ENCODE measurements at regions not wholly inside any gene's neighbourhood (a gene's known extent, or its start where the extent isn't known, plus 50 kb on each side); places are given as distances from the start of the nearest gene placed in this dataset.
"Not testable (repeated sequence)": the region's sequence is repeated elsewhere in the genome, so short reads cannot be mapped to it uniquely, and the experiment has no call there.

GRCh38 chrX:42832764-42833549, 55.0 kb upstream of the PPP1R2C start:
- in situ Hi-C loops (cut with HindIII; ENCODE audit: low pct_unique_long_range_greater_than_20kb, low sequenced_read_pairs): no loop called here
- no peak for DNase-seq (ENCODE audit: low read depth)

DNA sequence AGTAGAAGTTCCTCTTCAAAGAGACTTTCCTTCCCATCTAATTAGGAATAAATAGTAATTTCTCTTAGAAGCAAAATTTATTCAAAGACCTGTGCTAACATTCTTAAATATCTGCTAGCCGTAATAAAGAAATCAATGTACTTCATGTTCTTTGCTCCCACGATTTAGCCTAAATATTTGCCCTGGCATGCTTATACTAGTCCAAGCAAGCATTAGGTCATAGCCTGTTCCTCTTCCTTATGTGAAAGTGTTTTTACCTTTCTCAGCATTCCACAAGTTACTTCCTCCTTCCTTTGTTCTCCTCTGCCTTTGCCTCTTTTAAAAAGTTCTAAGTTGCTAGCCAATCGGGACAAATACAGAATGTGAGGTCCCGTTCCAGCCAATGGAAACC, 55.6 kb upstream of the PPP1R2C start:
- DNase-seq (ENCODE audit: low read depth); in situ Hi-C loops (cut with HindIII; ENCODE audit: low pct_unique_long_range_greater_than_20kb, low sequenced_read_pairs): not testable (repeated sequence)

DNA sequence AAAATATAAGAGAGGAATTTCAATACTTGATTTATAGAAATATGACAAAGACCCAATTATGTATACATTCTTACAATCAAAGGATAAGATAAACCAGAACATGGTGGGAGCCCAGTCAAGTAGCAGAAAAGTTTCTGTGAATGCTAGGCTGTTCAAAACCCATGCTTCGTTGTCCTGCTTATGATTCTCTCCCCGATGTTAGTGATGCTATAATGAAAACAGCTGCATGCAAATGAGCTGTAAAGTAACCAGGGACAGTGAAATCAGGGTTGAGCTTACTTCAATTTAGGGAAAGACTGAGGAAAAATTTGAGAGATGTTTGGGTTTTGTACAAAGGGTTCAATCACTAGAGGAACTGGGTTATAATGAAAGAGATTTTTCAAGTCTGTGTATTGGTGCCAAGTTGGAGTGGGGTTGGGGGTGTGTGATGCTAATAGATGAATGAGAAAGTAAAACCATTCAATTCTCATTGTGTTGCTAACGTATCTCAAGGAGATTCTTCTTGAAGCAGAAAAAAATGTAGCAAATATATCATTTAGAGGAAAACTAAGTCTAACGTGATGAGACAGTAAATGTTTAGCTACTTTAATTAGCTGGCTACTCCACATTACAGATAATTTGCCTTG, 59.3 kb upstream of the PPP1R2C start:
- in situ Hi-C loops (cut with HindIII; ENCODE audit: low pct_unique_long_range_greater_than_20kb, low sequenced_read_pairs): no loop called here
- no peak for DNase-seq (ENCODE audit: low read depth)

GRCh38 chrX:42837747-42838146, 59.8 kb upstream of the PPP1R2C start:
- DNase-seq (ENCODE audit: low read depth): no peak
- in situ Hi-C loops (cut with HindIII; ENCODE audit: low pct_unique_long_range_greater_than_20kb, low sequenced_read_pairs): no loop called here

DNA sequence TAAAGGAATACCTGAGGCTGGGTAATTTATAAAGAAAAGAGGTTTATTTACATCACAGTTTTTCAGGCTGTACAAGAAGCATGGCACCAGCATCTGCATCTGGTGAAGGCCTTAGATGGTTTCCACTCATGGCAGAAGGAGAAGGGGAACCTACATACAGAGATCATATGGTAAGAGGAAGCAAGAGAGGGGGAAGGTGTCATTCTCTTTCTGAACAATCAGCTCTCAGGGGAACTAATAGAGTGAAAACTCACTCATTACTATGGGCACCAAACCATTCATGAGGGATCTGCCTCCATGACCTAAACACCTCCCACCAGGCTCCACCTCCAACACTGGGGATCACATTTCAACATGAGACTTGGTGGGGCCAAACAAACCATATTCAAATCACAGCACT, 61.7 kb upstream of the PPP1R2C start:
- in situ Hi-C loops (cut with HindIII; ENCODE audit: low pct_unique_long_range_greater_than_20kb, low sequenced_read_pairs): no loop called here
- DNase-seq (ENCODE audit: low read depth): no peak

- no peak for DNase-seq (ENCODE audit: low read depth)
- in situ Hi-C loops (cut with HindIII; ENCODE audit: low pct_unique_long_range_greater_than_20kb, low sequenced_read_pairs): no loop called here
Measured at GRCh38 chrX:42846741-42847140, 68.8 kb upstream of the PPP1R2C start.

DNA sequence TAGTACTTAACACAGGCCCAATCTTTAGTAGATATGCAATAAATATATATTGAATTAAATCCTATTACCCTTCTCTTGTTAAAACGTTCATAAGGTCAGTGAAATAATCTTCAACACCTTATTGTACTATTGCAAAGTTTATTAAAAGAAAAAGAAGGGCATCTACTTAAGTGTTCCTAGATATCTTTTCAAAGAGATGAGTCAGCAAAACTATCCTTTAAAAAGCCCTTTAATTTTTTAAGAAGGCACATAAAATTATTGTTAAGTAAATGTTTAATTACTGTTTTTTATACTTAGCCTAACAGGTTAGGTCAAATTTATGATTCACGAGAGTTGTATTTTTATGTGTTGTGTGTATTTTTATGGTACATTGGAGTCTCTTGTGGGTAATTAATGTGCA, 77.3 kb upstream of the PPP1R2C start:
- in situ Hi-C loops (cut with HindIII; ENCODE audit: low pct_unique_long_range_greater_than_20kb, low sequenced_read_pairs): no loop called here
- no peak for DNase-seq (ENCODE audit: low read depth)

DNA sequence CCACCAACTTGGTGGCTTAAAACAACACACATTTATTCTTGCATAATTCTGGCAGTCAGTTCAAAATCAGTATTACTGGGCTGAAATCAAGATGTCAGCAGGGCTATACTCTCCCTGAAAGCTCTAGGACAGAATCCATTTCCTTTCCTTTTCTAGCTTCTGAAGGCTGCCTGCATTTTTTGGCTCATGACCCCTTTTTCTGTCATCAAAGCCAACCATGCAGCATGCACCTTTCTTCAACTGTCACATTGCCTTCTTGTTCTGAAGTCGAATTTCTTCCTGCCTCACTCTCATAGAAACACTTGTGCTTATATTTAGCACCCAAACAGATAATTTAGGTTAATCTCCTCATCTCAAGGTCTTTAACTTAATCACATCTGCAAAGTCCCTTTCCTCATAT, 79.8 kb upstream of the PPP1R2C start:
- in situ Hi-C loops (cut with HindIII; ENCODE audit: low pct_unique_long_range_greater_than_20kb, low sequenced_read_pairs): no loop called here
- no peak for DNase-seq (ENCODE audit: low read depth)

GRCh38 chrX:42869011-42869410, 91.0 kb upstream of the PPP1R2C start:
- in situ Hi-C loops (cut with HindIII; ENCODE audit: low pct_unique_long_range_greater_than_20kb, low sequenced_read_pairs): no loop called here
- no peak for DNase-seq (ENCODE audit: low read depth)

GRCh38 chrX:42869659-42870476, 91.9 kb upstream of the PPP1R2C start:
- in situ Hi-C loops (cut with HindIII; ENCODE audit: low pct_unique_long_range_greater_than_20kb, low sequenced_read_pairs): no loop called here

DNA sequence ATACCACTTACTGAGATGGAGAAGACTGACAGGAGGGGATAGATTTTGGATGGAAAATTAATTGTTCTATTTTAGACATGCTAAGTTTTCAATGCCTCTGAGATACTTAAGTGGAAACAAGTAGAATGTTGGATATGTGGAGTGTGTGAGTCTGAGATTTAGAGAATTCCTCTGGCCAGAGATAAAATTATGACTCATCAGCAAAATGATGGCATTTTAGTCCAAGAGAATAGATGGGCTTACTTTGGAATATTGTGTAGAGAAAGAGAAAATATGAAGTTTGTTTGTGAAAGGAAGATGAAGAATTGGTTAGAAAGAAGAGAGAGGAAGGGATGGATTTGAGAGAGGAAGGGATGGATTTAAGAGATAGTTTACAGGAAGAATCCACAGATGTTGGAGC, 108.6 kb upstream of the PPP1R2C start:
- DNase-seq (ENCODE audit: low read depth): no peak
- in situ Hi-C loops (cut with HindIII; ENCODE audit: low pct_unique_long_range_greater_than_20kb, low sequenced_read_pairs): no loop called here

More at GRCh38 chrX:42869659-42870476, 91.9 kb upstream of the PPP1R2C start:
- no peak for DNase-seq (ENCODE audit: low read depth)

GRCh38 chrX:42900947-42901346, 123.0 kb upstream of the PPP1R2C start:
- DNase-seq (ENCODE audit: low read depth): no peak
- in situ Hi-C loops (cut with HindIII; ENCODE audit: low pct_unique_long_range_greater_than_20kb, low sequenced_read_pairs): no loop called here

GRCh38 chrX:42902513-42902912, 124.5 kb upstream of the PPP1R2C start:
- DNase-seq (ENCODE audit: low read depth): no peak
- in situ Hi-C loops (cut with HindIII; ENCODE audit: low pct_unique_long_range_greater_than_20kb, low sequenced_read_pairs): no loop called here

- no peak for DNase-seq (ENCODE audit: low read depth)
- in situ Hi-C loops (cut with HindIII; ENCODE audit: low pct_unique_long_range_greater_than_20kb, low sequenced_read_pairs): no loop called here
Measured at GRCh38 chrX:42920752-42921151, 142.8 kb upstream of the PPP1R2C start.

GRCh38 chrX:42930071-42930470, 152.1 kb upstream of the PPP1R2C start:
- in situ Hi-C loops (cut with HindIII; ENCODE audit: low pct_unique_long_range_greater_than_20kb, low sequenced_read_pairs): no loop called here
- no peak for DNase-seq (ENCODE audit: low read depth)

DNA sequence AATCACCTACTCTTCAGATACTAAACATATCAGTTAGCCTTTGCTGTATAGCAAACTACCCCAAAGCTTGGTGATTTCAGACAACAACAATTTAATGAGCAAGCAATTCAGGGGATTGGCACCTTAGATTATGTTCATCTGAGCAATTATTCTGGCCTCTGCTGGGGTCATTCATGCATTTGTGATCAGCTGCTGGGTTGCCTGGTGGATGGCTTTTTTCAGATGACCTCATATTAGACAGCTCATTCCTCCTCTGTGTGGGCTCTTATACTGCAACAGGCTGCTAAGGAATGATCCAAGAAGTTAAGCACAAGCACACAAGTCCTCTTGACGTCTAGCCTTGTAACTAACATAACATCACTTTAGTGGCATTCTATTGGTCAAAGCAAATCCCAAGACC, 153.0 kb upstream of the PPP1R2C start:
- no peak for DNase-seq (ENCODE audit: low read depth)
- in situ Hi-C loops (cut with HindIII; ENCODE audit: low pct_unique_long_range_greater_than_20kb, low sequenced_read_pairs): no loop called here

DNA sequence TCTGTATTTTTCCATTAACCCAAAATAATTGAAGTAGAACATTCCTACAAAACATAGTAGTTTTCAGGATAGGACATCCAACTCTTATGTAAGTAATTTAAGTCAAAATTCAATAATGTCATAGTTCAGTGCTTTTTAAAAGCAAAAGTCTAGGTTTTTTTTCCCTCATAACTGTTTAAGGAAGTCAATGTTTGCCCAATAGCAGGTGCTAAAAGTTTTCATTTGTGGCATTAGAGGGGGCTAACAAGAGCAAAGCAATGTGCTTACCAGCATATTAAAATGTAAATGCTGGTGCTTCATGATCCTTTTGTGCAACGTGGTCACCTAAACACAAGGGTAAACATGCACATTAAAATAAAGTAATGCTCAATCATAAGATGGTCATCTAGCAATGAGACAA, 155.2 kb upstream of the PPP1R2C start:
- DNase-seq (ENCODE audit: low read depth): no peak
- in situ Hi-C loops (cut with HindIII; ENCODE audit: low pct_unique_long_range_greater_than_20kb, low sequenced_read_pairs): no loop called here

- in situ Hi-C loops (cut with HindIII; ENCODE audit: low pct_unique_long_range_greater_than_20kb, low sequenced_read_pairs): no loop called here
- DNase-seq (ENCODE audit: low read depth): no peak
Measured at GRCh38 chrX:42934020-42934726, 156.2 kb upstream of the PPP1R2C start.

DNA sequence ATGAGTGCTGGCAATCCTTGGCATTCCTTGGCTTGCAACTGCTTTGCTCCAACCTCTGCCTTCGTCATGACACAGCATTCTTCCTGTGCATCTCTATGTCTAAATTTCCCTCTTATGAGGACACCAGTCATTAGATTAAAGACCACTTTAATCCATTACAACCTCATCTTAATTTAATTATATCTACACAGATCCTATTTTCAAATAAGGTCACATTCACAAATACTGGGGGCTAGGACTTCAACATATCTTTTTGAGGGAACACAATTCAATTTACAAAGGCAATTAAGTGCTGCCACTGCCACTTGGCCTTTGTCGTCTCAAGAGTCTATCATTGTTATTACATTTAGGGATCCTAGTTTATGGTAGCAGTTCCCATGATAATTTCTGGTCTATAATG, 163.7 kb upstream of the PPP1R2C start:
- in situ Hi-C loops (cut with HindIII; ENCODE audit: low pct_unique_long_range_greater_than_20kb, low sequenced_read_pairs): no loop called here
- no peak for DNase-seq (ENCODE audit: low read depth)
